ENCODE measurements at regions not wholly inside any gene's neighbourhood (a gene's known extent, or its start where the extent isn't known, plus 50 kb on each side); places are given as distances from the start of the nearest gene placed in this dataset.
A peak's percentile ranks its signal among the peaks of the same experiment; 100 is the strongest.
"Not testable (repeated sequence)": the region's sequence is repeated elsewhere in the genome, so short reads cannot be mapped to it uniquely, and the experiment has no call there.

DNA sequence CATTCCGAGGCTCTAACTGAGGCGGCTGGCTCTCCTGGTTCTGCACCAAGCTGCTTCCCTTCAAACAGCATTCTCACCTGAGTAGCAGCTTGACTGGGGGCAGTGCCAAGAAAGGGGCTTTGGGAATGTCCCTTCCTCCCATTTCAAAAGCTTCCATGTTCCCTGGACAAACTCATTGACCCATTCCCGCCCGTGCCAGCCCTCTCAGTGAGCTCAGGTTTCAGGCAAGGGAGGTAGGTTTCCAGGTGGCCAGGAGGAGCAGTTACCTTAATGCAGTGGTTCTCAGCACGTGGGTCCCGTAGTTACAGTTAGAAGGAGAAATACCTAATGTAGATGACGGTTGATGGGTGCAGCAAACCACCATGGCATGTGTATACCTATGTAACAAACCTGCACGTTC lies 135.2 kb downstream of the ELOVL4 start:
- Histone ChIP-seq H3K4me1 (peaks cover 0 to 7% (median 0%) of the 10 kb centered on the region in 3 donors), H3K27me3 (no peaks in the 10 kb centered on the region), H3K4me3 (no peak overlapping the region), H3K27ac (no peak overlapping the region), H3K9me3 (no peaks in the 10 kb centered on the region), H3K36me3 (no peaks in the 10 kb centered on the region)
- FAIRE-seq (no peak), ATAC-seq (no peak), DNase-seq (no peak)
- TF ChIP-seq, protein P1, sequence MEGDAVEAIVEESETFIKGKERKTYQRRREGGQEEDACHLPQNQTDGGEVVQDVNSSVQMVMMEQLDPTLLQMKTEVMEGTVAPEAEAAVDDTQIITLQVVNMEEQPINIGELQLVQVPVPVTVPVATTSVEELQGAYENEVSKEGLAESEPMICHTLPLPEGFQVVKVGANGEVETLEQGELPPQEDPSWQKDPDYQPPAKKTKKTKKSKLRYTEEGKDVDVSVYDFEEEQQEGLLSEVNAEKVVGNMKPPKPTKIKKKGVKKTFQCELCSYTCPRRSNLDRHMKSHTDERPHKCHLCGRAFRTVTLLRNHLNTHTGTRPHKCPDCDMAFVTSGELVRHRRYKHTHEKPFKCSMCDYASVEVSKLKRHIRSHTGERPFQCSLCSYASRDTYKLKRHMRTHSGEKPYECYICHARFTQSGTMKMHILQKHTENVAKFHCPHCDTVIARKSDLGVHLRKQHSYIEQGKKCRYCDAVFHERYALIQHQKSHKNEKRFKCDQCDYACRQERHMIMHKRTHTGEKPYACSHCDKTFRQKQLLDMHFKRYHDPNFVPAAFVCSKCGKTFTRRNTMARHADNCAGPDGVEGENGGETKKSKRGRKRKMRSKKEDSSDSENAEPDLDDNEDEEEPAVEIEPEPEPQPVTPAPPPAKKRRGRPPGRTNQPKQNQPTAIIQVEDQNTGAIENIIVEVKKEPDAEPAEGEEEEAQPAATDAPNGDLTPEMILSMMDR (IDR thresholded peaks at IDR 0.05): no peak
- intact Hi-C loops (cut with DNase I): no loop called here
- WGBS, 2 donors: 74 to 75% methylated on average over 8 of the region's 8 CpGs

DNA sequence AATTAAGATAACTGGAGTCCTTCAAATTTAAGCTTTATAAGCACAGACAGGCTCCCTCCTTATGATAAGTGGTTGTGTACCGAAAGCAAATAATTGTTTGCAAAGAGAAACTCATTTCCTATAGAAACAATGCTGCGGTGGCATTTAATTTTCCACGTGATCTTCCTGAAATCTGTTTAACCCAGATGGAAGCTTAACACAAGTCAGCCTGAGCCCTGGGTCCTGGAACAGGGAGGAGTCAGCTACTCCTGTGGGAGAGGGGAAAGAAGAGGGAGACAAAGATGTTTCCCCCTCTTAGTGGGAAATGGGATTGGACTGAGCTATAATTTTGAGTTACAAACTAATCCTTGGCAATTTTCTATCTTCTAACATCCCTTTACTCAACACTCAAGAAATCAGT lies 136.5 kb downstream of the ELOVL4 start:
- Histone ChIP-seq H3K36me3 (no peaks in the 10 kb centered on the region), H3K4me1 (peaks cover 0 to 7% (median 0%) of the 10 kb centered on the region in 3 donors), H3K9me3 (no peaks in the 10 kb centered on the region), H3K27me3 (no peaks in the 10 kb centered on the region), H3K4me3 (no peak overlapping the region), H3K27ac (no peak overlapping the region)
- no peak for ATAC-seq
- TF ChIP-seq, protein P1 (IDR thresholded peaks at IDR 0.05): no peak
- no peak for FAIRE-seq
- DNase-seq: no peak
- intact Hi-C loops (cut with DNase I): no loop called here
- WGBS, 2 donors: 45 to 67% methylated on average over 3 of the region's 3 CpGs

DNA sequence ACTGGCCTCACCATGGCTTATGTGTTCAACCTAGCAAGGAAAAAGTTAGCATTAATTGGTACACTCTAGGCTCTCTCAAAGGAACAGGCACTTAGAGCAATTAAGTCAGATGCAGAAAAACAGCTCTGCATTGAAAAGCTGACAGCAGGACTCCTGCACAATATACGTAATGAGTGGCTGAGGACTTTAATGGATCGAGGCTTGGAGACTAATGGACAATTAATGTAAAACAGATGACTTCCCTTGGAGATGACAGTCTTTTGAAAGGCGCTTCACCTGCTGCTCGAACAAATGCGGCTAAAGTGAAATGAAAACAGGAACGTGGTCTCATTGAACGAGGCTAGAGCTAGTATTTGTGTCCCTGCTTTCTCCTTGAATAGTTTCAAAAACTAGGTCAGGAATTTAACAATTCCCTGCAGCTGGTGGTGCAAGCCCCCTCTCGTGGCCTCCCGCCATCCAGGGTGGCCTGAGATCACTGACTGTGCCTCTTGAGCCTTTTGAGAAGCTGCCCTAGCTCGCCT lies 137.1 kb downstream of the ELOVL4 start:
- DNase-seq (no peak), FAIRE-seq (no peak), ATAC-seq (peak in 2 of 4 donors; percentile 64 to 72)
- TF ChIP-seq, protein P1 (IDR thresholded peaks at IDR 0.05): no peak
- Histone ChIP-seq H3K4me3 (no peak overlapping the region), H3K27ac (no peak overlapping the region), H3K4me1 (peaks cover 0 to 7% (median 0%) of the 10 kb centered on the region in 3 donors), H3K36me3 (no peaks in the 10 kb centered on the region), H3K27me3 (no peaks in the 10 kb centered on the region), H3K9me3 (no peaks in the 10 kb centered on the region)
- 64 to 72% methylated on average over 10 of the region's 10 CpGs for WGBS, 2 donors
- intact Hi-C loops (cut with DNase I): no loop called here

DNA sequence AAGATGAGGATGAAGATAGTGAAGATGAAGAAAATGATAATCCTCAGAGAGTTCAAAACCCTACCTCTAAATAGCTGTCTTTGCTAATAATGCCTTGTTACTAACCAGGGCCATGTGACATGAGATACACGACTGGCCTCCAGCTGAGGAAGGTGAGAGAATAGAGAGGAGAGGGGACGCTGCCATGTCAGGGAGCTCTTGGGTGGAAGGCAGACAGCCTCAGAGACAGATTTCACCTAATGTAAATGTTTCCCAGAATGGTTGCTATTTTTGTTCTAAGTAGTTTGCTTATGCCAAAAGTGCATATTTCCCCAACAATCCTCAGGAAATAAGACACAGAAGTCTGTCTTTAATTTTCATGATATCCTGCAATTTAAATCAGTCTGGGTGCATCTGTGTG lies 138.4 kb downstream of the ELOVL4 start:
- Histone ChIP-seq H3K4me3 (no peak overlapping the region), H3K9me3 (no peaks in the 10 kb centered on the region), H3K27ac (no peak overlapping the region), H3K27me3 (no peaks in the 10 kb centered on the region), H3K4me1 (peaks cover 0 to 7% (median 0%) of the 10 kb centered on the region in 3 donors), H3K36me3 (no peaks in the 10 kb centered on the region)
- no peak for DNase-seq
- WGBS, 2 donors: 65 to 74% methylated on average over 2 of the region's 2 CpGs
- ATAC-seq: no peak
- TF ChIP-seq, protein P1 (IDR thresholded peaks at IDR 0.05): no peak
- intact Hi-C loops (cut with DNase I): no loop called here
- FAIRE-seq: no peak

DNA sequence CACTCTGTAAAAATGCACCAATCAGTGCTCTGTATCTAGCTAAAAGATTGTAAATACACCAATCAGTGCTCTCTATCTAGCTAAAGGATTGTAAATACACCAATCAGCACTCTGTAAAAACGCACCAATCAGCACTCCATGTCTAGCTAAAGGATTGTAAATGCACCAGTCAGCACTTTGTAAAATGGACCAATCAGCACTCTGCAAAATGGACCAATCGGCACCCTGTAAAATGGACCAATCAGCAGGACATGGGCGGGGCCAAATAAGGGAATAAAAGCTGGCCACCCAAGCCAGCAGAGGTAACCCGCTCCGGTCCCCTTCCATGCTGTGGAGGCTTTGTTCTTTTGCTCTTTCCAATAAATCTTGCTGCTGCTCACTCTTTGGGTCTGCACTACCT lies 140.7 kb downstream of the ELOVL4 start:
- H3K9me3 ChIP-seq; H3K4me1 ChIP-seq; H3K27me3 ChIP-seq; H3K36me3 ChIP-seq; ATAC-seq; intact Hi-C loops (cut with DNase I); H3K4me3 ChIP-seq; H3K27ac ChIP-seq; FAIRE-seq; DNase-seq: not testable (repeated sequence)
- WGBS, 2 donors: 81 to 94% methylated on average over 5 of the region's 5 CpGs
